H9 (cell line): ENCODE measurements at regions not wholly inside any gene's neighbourhood (a gene's known extent, or its start where the extent isn't known, plus 50 kb on each side); places are given as distances from the start of the nearest gene placed in this dataset.

ENCODE experiments used
- DNase-seq: peaks from one replicate; pipeline ENCODE4 v3.0.0-alpha.2; 2017
- H2AFZ ChIP-seq: one replicate; pipeline ENCODE4 v1.6.1; 2013; ENCODE audit warnings: mild to moderate bottlenecking, low read length, control low read depth, moderate library complexity
- H2AK5ac ChIP-seq: 2 replicates; pipeline ENCODE4 v1.6.1; 2013; ENCODE audit warnings: low read length, control low read depth, mixed read lengths; ENCODE audit not compliant: insufficient read length
- H2BK120ac ChIP-seq: one replicate; pipeline ENCODE4 v1.6.1; 2013; ENCODE audit warnings: low read depth, mild to moderate bottlenecking, low read length, control low read depth, inconsistent platforms; ENCODE audit not compliant: poor library complexity, severe bottlenecking
- H2BK12ac ChIP-seq: 2 replicates; pipeline ENCODE4 v1.6.1; 2013; ENCODE audit warnings: low read length, control low read depth, mixed read lengths, low read depth; ENCODE audit not compliant: insufficient read length
- H2BK15ac ChIP-seq: 2 replicates; pipeline ENCODE4 v1.6.1; 2013; ENCODE audit warnings: low read depth, low read length, control low read depth
- H2BK20ac ChIP-seq: one replicate; pipeline ENCODE4 v1.6.1; 2013; ENCODE audit warnings: low read depth, mild to moderate bottlenecking, low read length, control low read depth, inconsistent platforms; ENCODE audit not compliant: poor library complexity, severe bottlenecking
- H2BK5ac ChIP-seq: 2 replicates; pipeline ENCODE4 v1.6.1; 2013; ENCODE audit warnings: low read length, control low read depth, mixed read lengths; ENCODE audit not compliant: insufficient read length
- H3K14ac ChIP-seq: 2 replicates; pipeline ENCODE4 v1.6.1; 2013; ENCODE audit warnings: low read length, control low read depth; ENCODE audit not compliant: insufficient read depth
- H3K18ac ChIP-seq: 2 replicates; pipeline ENCODE4 v1.6.1; 2013; ENCODE audit warnings: low read depth, mild to moderate bottlenecking, mixed read lengths, low read length, control low read depth; ENCODE audit not compliant: insufficient read length
- H3K23ac ChIP-seq: 2 replicates; pipeline ENCODE4 v1.6.1; 2013; ENCODE audit warnings: low read length, control low read depth, mixed read lengths, low read depth; ENCODE audit not compliant: insufficient read length
- H3K23me2 ChIP-seq: 2 replicates; pipeline ENCODE4 v1.6.1; 2013; ENCODE audit warnings: low read depth, mild to moderate bottlenecking, mixed read lengths, low read length, control low read depth; ENCODE audit not compliant: insufficient read length, poor library complexity, severe bottlenecking
- H3K27ac ChIP-seq: 2 replicates; pipeline ENCODE4 v1.5.1; 2013; ENCODE audit warnings: low read length, control low read depth, mixed read lengths, low read depth; ENCODE audit not compliant: insufficient read length
- H3K27me3 ChIP-seq: 2 replicates; pipeline ENCODE4 v1.6.1; 2013; ENCODE audit warnings: low read length, control low read depth, inconsistent platforms; ENCODE audit not compliant: insufficient read depth
- H3K4ac ChIP-seq: 2 replicates; pipeline ENCODE4 v1.6.1; 2013; ENCODE audit warnings: low read depth, mild to moderate bottlenecking, control low read depth, inconsistent platforms, low read length, moderate library complexity
- H3K4me1 ChIP-seq: 2 replicates; pipeline ENCODE4 v1.6.1; 2013; ENCODE audit warnings: low read length, control low read depth, inconsistent platforms; ENCODE audit not compliant: insufficient read depth
- H3K4me2 ChIP-seq: 2 replicates; pipeline ENCODE4 v1.6.1; 2013; ENCODE audit warnings: low read length, control low read depth, mixed read lengths; ENCODE audit not compliant: insufficient read length, insufficient read depth
- H3K56ac ChIP-seq: 2 replicates; pipeline ENCODE4 v1.6.1; 2013; ENCODE audit warnings: low read depth, mild to moderate bottlenecking, mixed read lengths, low read length, control low read depth; ENCODE audit not compliant: insufficient read length
- H3K79me1 ChIP-seq: 2 replicates; pipeline ENCODE4 v1.6.1; 2013; ENCODE audit warnings: low read depth, mild to moderate bottlenecking, moderate library complexity, low read length, control low read depth, inconsistent platforms; ENCODE audit not compliant: insufficient read depth, poor library complexity, severe bottlenecking
- H3K79me2 ChIP-seq: 2 replicates; pipeline ENCODE4 v1.6.1; 2013; ENCODE audit warnings: low read length, control low read depth, inconsistent platforms; ENCODE audit not compliant: insufficient read depth
- H3K9ac ChIP-seq: 2 replicates; pipeline ENCODE4 v1.6.1; 2013; ENCODE audit warnings: low read length, control low read depth, mixed read lengths; ENCODE audit not compliant: insufficient read length; ENCODE audit errors: extremely low read depth
- H3K9me3 ChIP-seq: one replicate; pipeline ENCODE4 v1.6.1; 2013; ENCODE audit warnings: low read depth, low read length, inconsistent platforms; ENCODE audit not compliant: control insufficient read depth
- H3T11ph ChIP-seq: one replicate; pipeline ENCODE4 v1.6.1; 2013; ENCODE audit warnings: mild to moderate bottlenecking, low read length, control low read depth, inconsistent platforms
- H4K20me1 ChIP-seq: one replicate; pipeline ENCODE4 v1.6.1; 2013; ENCODE audit not compliant: control insufficient read depth, insufficient read length, insufficient read depth
- H4K5ac ChIP-seq: 2 replicates; pipeline ENCODE4 v1.6.1; 2013; ENCODE audit warnings: low read depth, mild to moderate bottlenecking, mixed read lengths, low read length, control low read depth; ENCODE audit not compliant: insufficient read length
- H4K8ac ChIP-seq: replicated peaks from 2 replicates; pipeline ENCODE4 v1.6.1; 2013; ENCODE audit warnings: low read length, control low read depth, mixed read lengths, low read depth; ENCODE audit not compliant: insufficient read length
- H4K91ac ChIP-seq: 2 replicates; pipeline ENCODE4 v1.6.1; 2013; ENCODE audit warnings: low read depth, mild to moderate bottlenecking, moderate library complexity, mixed read lengths, low read length, control low read depth; ENCODE audit not compliant: insufficient read length
- H3K27ac Mint-ChIP-seq, 3 experiments: 2 replicates in 2 of 3; 3 replicates in 1 of 3; pipeline ENCODE4 v1.8.0; 2020 to 2021; ENCODE audit warnings: mixed read lengths in 3 of 3, mild to moderate bottlenecking in 1 of 3, moderate library complexity in 1 of 3
- H3K27me3 Mint-ChIP-seq: 2 replicates; pipeline ENCODE4 v1.8.0; 2021; ENCODE audit warnings: low read depth, mild to moderate bottlenecking, moderate library complexity, mixed read lengths
- H3K36me3 Mint-ChIP-seq, 3 experiments: 2 replicates in 2 of 3; 3 replicates in 1 of 3; pipeline ENCODE4 v1.8.0; 2020 to 2021; ENCODE audit warnings: low read depth in 3 of 3, mixed read lengths in 3 of 3; ENCODE audit not compliant: insufficient read depth in 1 of 3
- H3K4me1 Mint-ChIP-seq, 2 experiments: 2 replicates each; pipeline ENCODE4 v1.8.0; 2020; ENCODE audit warnings: mixed read lengths in 2 of 2
- H3K4me3 Mint-ChIP-seq, 2 experiments: 2 replicates in 1 of 2; 3 replicates in 1 of 2; pipeline ENCODE4 v1.8.0; 2020 to 2021; ENCODE audit warnings: mild to moderate bottlenecking in 2 of 2, mixed read lengths in 2 of 2, moderate library complexity in 1 of 2
- H3K9me3 Mint-ChIP-seq, 2 experiments: 2 replicates in 1 of 2; 3 replicates in 1 of 2; pipeline ENCODE4 v1.8.0; 2020; ENCODE audit warnings: mild to moderate bottlenecking in 2 of 2, mixed read lengths in 2 of 2, moderate library complexity in 1 of 2
- CTCF ChIP-seq: fragments of 200-600 bp; sonication (generic); conservative IDR thresholded peaks from 3 replicates; pipeline ENCODE4 v1.8.0; 2021; ENCODE audit warnings: antibody characterized with exemption, mild to moderate bottlenecking
- WGBS: extraction: QIAGEN DNeasy Blood & Tissue Kit; methylation state at CpG from one replicate; pipeline ENCODE4 v1.1.7; 2013; ENCODE audit warnings: missing lambda C conversion rate, low lambda C conversion rate, mixed read lengths; ENCODE audit not compliant: insufficient read length; ENCODE audit errors: extremely low coverage; 5-methylcytosine and 5-hydroxymethylcytosine counted together

- Histone ChIP-seq H4K5ac (no peak overlapping the region), H3K27ac (no peak overlapping the region), H3K14ac (no peak overlapping the region), H3T11ph (no peak overlapping the region), H3K4ac (no peak overlapping the region), H3K9me3 (peaks cover 12% of the 10 kb centered on the region), H2AK5ac (no peak overlapping the region), H4K8ac (no peak overlapping the region), H3K23ac (no peak overlapping the region), H4K91ac (no peak overlapping the region), H3K23me2 (no peaks in the 10 kb centered on the region), H3K79me1 (no peaks in the 10 kb centered on the region), H2BK12ac (no peak overlapping the region), H2BK5ac (no peak overlapping the region), H3K9ac (no peak overlapping the region), H3K56ac (no peak overlapping the region), H4K20me1 (no peaks in the 10 kb centered on the region), H3K4me2 (no peak overlapping the region), H3K4me1 (no peaks in the 10 kb centered on the region), H2BK20ac (no peak overlapping the region), H2BK15ac (no peak overlapping the region), H2BK120ac (no peak overlapping the region), H3K27me3 (no peaks in the 10 kb centered on the region), H3K18ac (no peak overlapping the region), H3K79me2 (no peaks in the 10 kb centered on the region), H2AFZ (no peak overlapping the region)
- DNase-seq, result no peak
- Mint-ChIP-seq H3K27me3 (no peaks in the 10 kb centered on the region), H3K4me3 (no peak overlapping the region), H3K27ac (no peak overlapping the region), H3K9me3 (peaks cover 59 to 63% of the 10 kb centered on the region in 2 experiments), H3K36me3 (peaks cover 24 to 57% (median 36%) of the 10 kb centered on the region in 3 experiments), H3K4me1 (no peaks in the 10 kb centered on the region)
- TF ChIP-seq CTCF, result no peak
- WGBS, result no CpG with 5 or more reads among the region's 5 CpGs
Measured at GRCh38 chr13:31639443-31640163, 99.7 kb upstream of the RXFP2 start.
